DND-41 (cell line): ENCODE measurements at regions not wholly inside any gene's neighbourhood (a gene's known extent, or its start where the extent isn't known, plus 50 kb on each side); places are given as distances from the start of the nearest gene placed in this dataset.

Source experiments
- ATAC-seq: fragments of 200-7000 bp; cut with Tn5 transposase; 3 replicates; pipeline ENCODE4 v1.9.1; 2021; ENCODE audit warnings: low read depth; ENCODE audit not compliant: insufficient read depth
- DNase-seq: peaks from one replicate; pipeline ENCODE4 v3.0.0-alpha.2; 2020
- H2AFZ ChIP-seq: 2 replicates; pipeline ENCODE4 v1.6.0; 2012; ENCODE audit warnings: low read depth, low read length
- H3K27ac ChIP-seq: 2 replicates; pipeline ENCODE4 v1.5.1; 2012; ENCODE audit warnings: low read length, inconsistent platforms
- H3K27me3 ChIP-seq: fragments of 200-600 bp; sonication (generic); 2 replicates; pipeline ENCODE4 v1.6.0; 2012; ENCODE audit warnings: low read length, mild to moderate bottlenecking, inconsistent platforms; ENCODE audit not compliant: insufficient read depth, poor library complexity
- H3K36me3 ChIP-seq: 2 replicates; pipeline ENCODE4 v1.5.1; 2012; ENCODE audit warnings: low read length, inconsistent platforms; ENCODE audit not compliant: insufficient read depth
- H3K4me1 ChIP-seq: 2 replicates; pipeline ENCODE4 v1.5.1; 2012; ENCODE audit warnings: mild to moderate bottlenecking, low read length; ENCODE audit not compliant: insufficient read depth
- H3K4me2 ChIP-seq: 2 replicates; pipeline ENCODE4 v1.6.0; 2012; ENCODE audit warnings: mild to moderate bottlenecking, moderate library complexity, low read length, inconsistent platforms; ENCODE audit not compliant: insufficient read depth
- H3K4me3 ChIP-seq, 2 experiments: fragments of 200-600 bp in 1 of 2; shearing (Covaris generic) in 1 of 2; 2 replicates each; pipeline ENCODE4 v1.5.1; 2012 to 2016; ENCODE audit warnings: inconsistent platforms in 2 of 2, low read length in 2 of 2, mild to moderate bottlenecking in 2 of 2, low read depth in 1 of 2, moderate library complexity in 1 of 2
- H3K79me2 ChIP-seq: 2 replicates; pipeline ENCODE4 v1.6.0; 2012; ENCODE audit warnings: low read length, inconsistent platforms; ENCODE audit not compliant: insufficient read depth
- H3K9ac ChIP-seq: 2 replicates; pipeline ENCODE4 v1.6.0; 2012; ENCODE audit warnings: low read depth, mild to moderate bottlenecking, inconsistent platforms, low read length, moderate library complexity
- H3K9me3 ChIP-seq: 2 replicates; pipeline ENCODE4 v1.5.1; 2012; ENCODE audit warnings: low read length, moderate library complexity, mild to moderate bottlenecking, inconsistent platforms; ENCODE audit not compliant: insufficient read depth, severe bottlenecking
- H4K20me1 ChIP-seq: 2 replicates; pipeline ENCODE4 v1.6.0; 2012; ENCODE audit warnings: low read length; ENCODE audit not compliant: insufficient read depth
- CTCF ChIP-seq: IDR thresholded peaks from 2 replicates; pipeline ENCODE4 v1.5.1; 2012; ENCODE audit warnings: borderline replicate concordance, low read length, moderate library complexity, mild to moderate bottlenecking; ENCODE audit not compliant: poor library complexity, severe bottlenecking; ENCODE audit errors: extremely low read depth
- EZH2 ChIP-seq: IDR thresholded peaks from 3 replicates; pipeline ENCODE4 v1.6.1; 2012; ENCODE audit warnings: borderline replicate concordance, low read depth, mild to moderate bottlenecking, moderate library complexity, low read length, inconsistent platforms; ENCODE audit not compliant: severe bottlenecking

- Histone ChIP-seq H3K36me3 (no peaks in the 10 kb centered on the region), H3K9me3 (peaks cover 2% of the 10 kb centered on the region), H3K4me2 (no peak overlapping the region), H3K4me3 (no peak overlapping the region), H3K27me3 (no peaks in the 10 kb centered on the region), H4K20me1 (no peaks in the 10 kb centered on the region), H3K4me1 (no peaks in the 10 kb centered on the region), H2AFZ (no peak overlapping the region), H3K79me2 (no peaks in the 10 kb centered on the region), H3K27ac (no peak overlapping the region), H3K9ac (no peak overlapping the region)
- no peak for TF ChIP-seq CTCF
- ATAC-seq, result no peak
- no peak for DNase-seq
Observed at GRCh38 chr5:1686016-1686802, 113.4 kb downstream of the MRPL36 start.

- Histone ChIP-seq H3K9ac (no peak overlapping the region), H3K27me3 (no peaks in the 10 kb centered on the region), H3K4me1 (no peaks in the 10 kb centered on the region), H3K9me3 (peaks cover 2% of the 10 kb centered on the region), H3K4me3 (no peak overlapping the region), H4K20me1 (no peaks in the 10 kb centered on the region), H3K27ac (no peak overlapping the region), H3K79me2 (no peaks in the 10 kb centered on the region), H2AFZ (no peak overlapping the region), H3K4me2 (no peak overlapping the region), H3K36me3 (no peaks in the 10 kb centered on the region)
- TF ChIP-seq CTCF (no peak), EZH2 (no peak)
- DNase-seq, result no peak
- no peak for ATAC-seq
Observed at GRCh38 chr5:1685066-1685465, 114.6 kb downstream of the MRPL36 start.

DNA sequence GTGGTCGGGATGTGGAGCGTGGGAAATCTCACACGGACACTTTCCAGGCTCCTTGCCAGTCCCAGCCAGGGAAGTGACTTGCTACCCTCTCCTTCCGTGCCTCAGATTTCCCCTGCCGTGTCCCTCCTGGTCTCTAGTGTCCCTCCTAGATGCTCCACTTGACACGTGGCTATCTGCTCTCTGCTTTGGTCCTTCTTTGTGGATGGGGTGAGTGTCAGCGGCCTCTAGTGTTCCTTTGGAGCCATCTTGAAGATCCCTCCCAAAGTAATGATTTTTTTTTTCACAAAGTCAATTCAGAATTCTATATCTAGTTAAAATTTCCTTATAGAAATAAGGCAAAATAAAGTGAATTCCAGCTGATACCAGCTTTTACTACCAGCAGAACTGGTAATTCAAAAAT is 117.7 kb downstream of the MRPL36 start:
- no peak for DNase-seq
- Histone ChIP-seq H3K79me2 (no peaks in the 10 kb centered on the region), H3K27me3 (no peaks in the 10 kb centered on the region), H4K20me1 (no peaks in the 10 kb centered on the region), H3K4me2 (no peak overlapping the region), H3K9me3 (no peaks in the 10 kb centered on the region), H3K9ac (no peak overlapping the region), H3K36me3 (no peaks in the 10 kb centered on the region), H3K4me1 (no peaks in the 10 kb centered on the region), H3K4me3 (no peak overlapping the region), H2AFZ (no peak overlapping the region), H3K27ac (no peak overlapping the region)
- no peak for ATAC-seq
- no peak for TF ChIP-seq CTCF
- TF ChIP-seq EZH2, result no peak
